ENCODE measurements at regions not wholly inside any gene's neighbourhood (a gene's known extent, or its start where the extent isn't known, plus 50 kb on each side); places are given as distances from the start of the nearest gene placed in this dataset.

- FAIRE-seq: no peak
- no peak overlapping the region for H3K56ac ChIP-seq (replicated peaks; ENCODE audit: insufficient read length, low read depth, low read length)
- POLR2A ChIA-PET (ENCODE audit: partially characterized antibody): no interaction called here
Measured at GRCh38 chr3:72449551-72449950, 398.7 kb downstream of the SHQ1 start.

More at GRCh38 chr3:72449551-72449950, 398.7 kb downstream of the SHQ1 start:
- no peak overlapping the region for H4K5ac ChIP-seq (ENCODE audit: insufficient read length, low read depth, low read length)
- H2BK120ac ChIP-seq (replicated peaks; ENCODE audit: low read depth, low read length): no peak overlapping the region
- DNase-seq (ENCODE audit: low read depth in 1 of 2, low spot score in 2 of 2): no peak
- WGBS, 2 experiments (ENCODE audit: extremely low coverage in 1 of 2, insufficient coverage in 1 of 2, insufficient read length in 1 of 2, insufficient replicate concordance in 2 of 2, low coverage in 1 of 2, low lambda C conversion rate in 2 of 2, missing lambda C conversion rate in 1 of 2): 95% methylated on average over 3 of the region's 3 CpGs; no CpG with 5 or more reads in 1 of the 2 experiments
- CTCF ChIA-PET (ENCODE audit: partially characterized antibody): interaction anchor here (0.6 kb wide), 1 partner anchor 30 kb away, joined by 3 read pairs; no protein-coding TSS in a partner anchor
- no peak overlapping the region for H2BK12ac ChIP-seq (ENCODE audit: low read depth, low read length)
- H3K27ac ChIP-seq (ENCODE audit: low read depth, low read length): no peak overlapping the region
- no peak overlapping the region for H3K9ac ChIP-seq (replicated peaks in 1 of 4; ENCODE audit: extremely low read depth in 1 of 4, low read depth in 3 of 4, low read length in 3 of 4)
- H3K4ac ChIP-seq (replicated peaks; ENCODE audit: insufficient read length, low read depth, low read length): no peak overlapping the region
- H4K91ac ChIP-seq (replicated peaks; ENCODE audit: insufficient read length, low read length): no peak overlapping the region
- no peak overlapping the region for H3K4me2 ChIP-seq (ENCODE audit: insufficient read depth in 1 of 2, low read depth in 2 of 2, low read length in 2 of 2)
- H3K23me2 ChIP-seq (ENCODE audit: low read depth, low read length): no peaks in the 10 kb centered on the region; the same call in 1 of the 2 replicates
- H3K14ac ChIP-seq (ENCODE audit: insufficient read length): no peak overlapping the region
- no peak overlapping the region for H2BK20ac ChIP-seq (ENCODE audit: low read length)
- H4K8ac ChIP-seq (ENCODE audit: extremely low read depth, insufficient read depth, low read length): no peak overlapping the region
- no peaks in the 10 kb centered on the region for H3K9me3 ChIP-seq (ENCODE audit: insufficient read depth in 2 of 2, low read depth in 1 of 2, low read length in 1 of 2)
- no peak overlapping the region for H2BK15ac ChIP-seq (ENCODE audit: low read length)
- H3K79me2 ChIP-seq (ENCODE audit: control insufficient read depth in 1 of 2, insufficient read depth in 2 of 2, low read length in 2 of 2): peaks cover 16 to 21% of the 10 kb centered on the region in 2 experiments
- peaks cover 8 to 9% of the 10 kb centered on the region in 2 experiments for H4K20me1 ChIP-seq (replicated peaks in 1 of 2; ENCODE audit: control insufficient read depth in 1 of 2, insufficient read depth in 2 of 2, low read length in 2 of 2)
- H3K4me1 ChIP-seq (replicated peaks in 1 of 4; ENCODE audit: control insufficient read depth in 3 of 4, insufficient read depth in 4 of 4, low read length in 3 of 4): peaks cover 2 to 6% (median 4%) of the 10 kb centered on the region in 4 experiments; a peak in 5 of 7 replicates
- H3K18ac ChIP-seq (ENCODE audit: extremely low read depth, low read length): no peak overlapping the region
- H3K23ac ChIP-seq (ENCODE audit: insufficient read length): no peak overlapping the region
- no peaks in the 10 kb centered on the region for H3K79me1 ChIP-seq (ENCODE audit: low read depth, low read length)
- no peak overlapping the region for H2BK5ac ChIP-seq (ENCODE audit: low read depth, low read length)
- no peak overlapping the region for H2AK5ac ChIP-seq (ENCODE audit: low read depth, low read length)
- peaks cover 0 to 13% (median 5%) of the 10 kb centered on the region in 4 experiments; a peak in 5 of 7 replicates for H3K27me3 ChIP-seq (replicated peaks in 1 of 4; ENCODE audit: control insufficient read depth in 3 of 4, extremely low read depth in 1 of 4, insufficient read depth in 3 of 4, low read length in 3 of 4)
- no peak overlapping the region for H2AFZ ChIP-seq (ENCODE audit: low read length)
- no peak overlapping the region for H3K4me3 ChIP-seq (ENCODE audit: extremely low read depth in 1 of 4, insufficient read depth in 2 of 4, low read depth in 3 of 4, low read length in 4 of 4)
- 0 out of 8 replicates have a peak, but pooled peaks cover 0 to 2% (median 0%) of the 10 kb centered on the region in 4 experiments for H3K36me3 ChIP-seq (ENCODE audit: control insufficient read depth in 2 of 4, insufficient read depth in 4 of 4, low read length in 3 of 4)

Data from H1 (cell line).